GM19324 (cell line): ENCODE measurements at regions not wholly inside any gene's neighbourhood (a gene's known extent, or its start where the extent isn't known, plus 50 kb on each side); places are given as distances from the start of the nearest gene placed in this dataset.

ENCODE experiments used
- ATAC-seq: cut with Tn5 transposase; IDR thresholded peaks from one replicate; pipeline ENCODE4 v1.9.1; 2021; ENCODE audit warnings: mild to moderate bottlenecking, moderate library complexity; ENCODE audit not compliant: unreplicated experiment, low FRiP score

- ATAC-seq, result no peak
Observed at GRCh38 chr1:213669512-213669911, 318.3 kb upstream of the PROX1 start.

DNA sequence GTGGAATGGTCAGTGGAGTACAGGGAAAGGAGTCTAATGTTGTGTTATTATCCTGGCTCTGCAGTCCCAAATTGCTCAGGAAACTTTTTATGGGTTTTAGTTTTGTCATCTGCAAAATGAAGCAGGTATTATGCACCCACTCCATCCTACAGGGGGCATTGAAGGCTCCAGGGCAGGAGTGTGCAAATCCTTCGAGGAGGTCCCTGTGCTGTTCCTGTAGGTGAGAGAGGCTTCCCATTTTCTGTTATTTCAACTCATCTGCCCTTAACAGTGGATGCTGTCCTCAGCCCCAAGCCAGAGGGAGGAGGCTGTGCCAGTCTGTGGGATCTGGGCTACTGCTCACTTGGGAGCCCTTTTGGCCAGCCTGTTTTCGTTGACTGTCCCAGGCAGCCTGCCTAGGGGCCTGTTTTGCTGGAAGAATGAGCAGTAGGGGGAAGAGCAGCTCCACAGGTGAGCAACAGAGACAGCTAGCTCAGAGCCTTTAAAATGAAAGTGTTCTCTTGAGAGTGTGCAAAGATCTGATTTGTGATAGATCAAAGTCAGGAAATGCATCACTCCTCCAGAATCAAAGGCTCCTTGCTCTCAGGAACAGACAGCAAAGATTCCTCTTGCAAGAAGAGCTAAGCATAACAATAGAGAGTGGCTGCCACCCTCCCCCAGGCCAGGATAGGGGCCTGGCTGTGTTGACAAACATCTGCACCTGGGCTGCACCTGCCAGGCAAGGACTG is 317.6 kb upstream of the PROX1 start:
- no peak for ATAC-seq

DNA sequence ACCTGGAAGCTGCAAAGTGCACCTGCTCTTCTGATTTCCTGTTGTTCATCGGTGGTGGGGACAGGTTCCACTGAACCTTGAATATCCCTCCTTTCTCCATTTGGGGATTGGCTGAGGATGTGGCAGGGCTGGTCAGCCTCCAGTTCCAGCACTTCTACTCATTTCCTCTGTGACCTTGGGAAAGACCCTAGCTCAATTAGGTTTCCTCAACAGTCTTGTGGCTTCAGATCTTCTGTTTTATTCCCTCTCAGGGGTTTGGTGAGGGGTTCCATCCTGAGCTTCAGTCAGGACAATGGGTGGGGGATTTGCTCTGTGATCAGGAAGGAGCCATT is 317.1 kb upstream of the PROX1 start:
- ATAC-seq, result no peak

DNA sequence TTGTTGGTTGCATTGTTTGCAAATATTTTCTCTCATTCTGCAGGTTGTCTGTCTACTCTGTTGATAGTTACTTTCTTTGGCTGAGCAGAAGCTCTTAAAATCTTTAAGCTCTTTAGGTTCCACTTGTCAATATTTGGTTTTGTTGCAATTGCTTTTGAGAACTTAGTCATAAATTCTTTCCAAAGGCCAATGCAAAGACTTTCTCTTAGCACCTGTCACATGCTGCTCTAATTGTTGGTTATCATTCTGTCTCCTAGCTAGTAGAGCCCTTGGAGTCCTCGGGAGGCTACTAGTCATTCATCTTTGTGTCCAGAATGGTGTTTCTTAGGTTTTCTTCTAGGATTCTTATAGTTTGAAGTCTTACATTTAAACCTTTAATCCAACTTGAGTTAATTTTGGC is 312.7 kb upstream of the PROX1 start:
- ATAC-seq, result no peak

- ATAC-seq, result no peak
Observed at GRCh38 chr1:213676736-213677135, 311.0 kb upstream of the PROX1 start.

DNA sequence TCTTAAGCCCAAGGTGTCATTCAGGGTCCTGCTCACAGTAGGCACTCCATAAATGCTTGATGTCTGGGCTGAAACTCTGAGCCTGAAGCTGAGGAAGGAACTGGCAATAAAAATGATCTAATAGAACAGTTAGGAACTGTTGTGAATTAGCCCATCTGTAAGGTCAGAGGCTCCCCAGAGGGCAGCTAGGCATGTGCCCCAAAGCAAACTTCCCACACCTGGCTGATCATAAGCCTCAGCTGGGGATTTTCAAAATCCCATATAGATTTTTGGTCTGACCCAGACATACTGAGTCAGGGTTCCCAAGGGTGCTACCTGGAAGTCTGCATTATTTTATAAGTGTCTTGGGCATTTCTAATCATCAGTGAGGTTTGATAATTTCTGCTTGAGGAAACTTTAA is 309.4 kb upstream of the PROX1 start:
- no peak for ATAC-seq

DNA sequence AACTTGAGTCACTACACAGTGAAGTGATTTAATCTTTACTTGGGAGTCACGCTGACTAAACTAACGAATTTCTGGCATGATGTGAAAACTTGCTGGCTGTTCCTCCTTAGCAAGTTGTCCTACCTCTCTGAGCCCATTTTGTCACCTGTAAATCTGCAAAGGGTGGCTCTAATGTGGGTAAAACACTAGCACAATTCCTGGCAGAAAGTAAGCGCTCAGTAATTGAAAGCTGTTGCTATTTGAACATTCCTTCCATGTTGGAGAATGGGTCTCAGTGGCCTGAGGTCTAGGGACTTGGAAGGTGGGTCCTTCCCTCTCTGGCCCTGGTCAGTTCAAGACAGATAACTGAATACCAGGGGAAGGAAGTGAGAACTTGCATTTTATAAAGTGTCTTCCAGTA is 309.0 kb upstream of the PROX1 start:
- no peak for ATAC-seq

DNA sequence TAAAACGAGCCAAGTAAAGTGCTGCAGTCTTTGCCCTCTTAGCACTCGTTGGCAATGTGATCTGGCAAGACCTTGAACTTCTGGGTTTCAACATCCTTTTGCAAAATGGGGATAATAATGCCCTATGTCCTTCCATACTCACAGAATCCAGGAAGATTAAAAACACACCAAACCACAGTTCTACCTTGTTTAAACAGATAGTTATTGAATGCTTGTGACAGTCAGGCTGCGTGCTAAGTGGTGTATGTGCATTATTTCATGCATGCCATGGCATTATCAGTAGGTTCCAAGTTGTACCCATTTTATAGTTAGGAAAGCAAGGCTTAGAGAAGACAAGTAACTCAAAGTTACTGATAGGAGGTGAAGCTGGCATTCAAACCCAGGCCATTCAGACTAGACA is 308.6 kb upstream of the PROX1 start:
- no peak for ATAC-seq

DNA sequence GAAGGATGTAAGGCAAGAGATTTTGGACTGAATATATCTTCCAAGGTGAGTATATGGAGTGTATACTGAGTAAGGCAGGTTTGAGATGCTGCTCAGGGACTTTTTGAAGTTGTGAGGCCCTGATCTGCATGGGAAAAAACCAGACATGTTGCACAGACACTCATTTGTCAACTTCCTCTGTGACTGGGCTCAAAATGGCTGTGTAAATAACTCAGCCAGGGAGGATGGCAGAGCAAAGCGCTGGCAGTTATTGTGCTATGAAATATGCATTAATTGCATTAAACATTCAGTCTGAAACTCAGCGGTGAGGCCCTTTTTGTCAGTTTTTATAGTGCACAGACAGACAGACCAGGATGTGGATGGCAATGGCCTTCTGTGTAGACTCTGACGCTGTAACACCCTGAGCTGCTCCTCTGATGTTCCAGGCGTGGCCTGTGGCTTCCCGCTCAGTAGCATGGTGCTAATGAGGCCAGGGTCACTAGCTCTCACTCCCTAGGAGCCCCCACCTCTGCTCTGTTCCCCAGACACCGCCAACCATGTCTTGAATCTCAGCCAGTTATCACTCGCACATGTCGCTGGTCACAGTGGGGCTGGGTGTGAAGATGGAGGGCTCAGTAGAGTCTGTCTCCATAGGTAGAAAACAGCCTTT is 307.0 kb upstream of the PROX1 start:
- no peak for ATAC-seq

DNA sequence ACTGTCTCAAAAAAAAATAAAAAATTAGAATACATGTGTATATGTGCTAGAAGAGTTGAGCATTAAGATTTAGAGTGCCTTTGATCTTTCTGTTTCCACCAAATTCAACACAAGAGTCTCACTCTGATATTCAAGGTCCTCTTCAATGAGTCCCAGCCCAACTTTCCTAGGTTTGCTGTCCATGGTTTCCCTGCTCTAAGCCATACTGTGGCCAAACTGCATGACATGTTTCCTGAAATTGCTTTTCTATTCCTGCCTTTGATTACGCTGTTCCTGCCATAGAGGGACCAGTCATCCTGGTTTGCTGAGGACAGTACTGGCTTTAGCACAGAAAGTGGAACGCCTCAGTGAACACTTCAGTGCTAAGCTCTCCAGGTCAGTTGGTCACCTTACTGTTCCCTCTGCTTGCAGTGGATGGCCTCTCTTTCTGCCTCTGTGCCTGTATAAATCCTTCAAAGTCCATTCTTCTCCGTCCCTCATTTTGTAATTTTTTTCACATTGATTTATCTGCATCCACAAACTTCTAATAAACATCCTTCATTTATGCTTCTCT is 305.9 kb upstream of the PROX1 start:
- no peak for ATAC-seq

GRCh38 chr1:213683529-213683928 is 304.2 kb upstream of the PROX1 start:
- no peak for ATAC-seq

GRCh38 chr1:213684454-213684853 is 303.3 kb upstream of the PROX1 start:
- ATAC-seq, result no peak

DNA sequence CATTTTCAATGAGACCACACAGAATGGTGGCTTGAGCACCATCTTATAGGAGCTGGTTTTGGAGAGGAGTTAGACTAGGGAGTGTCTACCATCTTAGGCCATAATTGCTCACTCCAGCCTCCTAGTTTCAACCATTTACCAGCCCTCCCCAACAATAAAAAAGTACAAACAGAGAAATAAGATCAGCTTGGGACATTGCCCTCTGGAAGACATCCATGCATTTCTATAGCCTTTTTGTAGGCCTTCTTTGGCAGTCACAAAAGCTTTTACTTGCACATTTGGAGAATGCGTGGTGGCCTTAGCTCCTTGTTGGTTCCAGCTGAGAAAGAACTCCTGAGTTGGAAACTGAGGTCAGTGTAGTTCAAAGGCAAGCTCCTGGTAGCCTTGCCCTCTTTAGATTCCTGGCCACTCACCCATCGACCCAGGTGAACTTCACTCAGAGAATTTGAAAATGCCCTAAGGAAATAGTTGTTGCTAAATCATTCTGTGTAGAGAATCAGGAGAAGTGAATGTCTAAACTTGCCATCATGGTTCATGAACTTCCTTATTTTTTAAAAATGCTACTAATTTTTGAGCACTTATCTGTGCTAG is 301.7 kb upstream of the PROX1 start:
- ATAC-seq, result no peak

GRCh38 chr1:213686983-213687382 is 300.8 kb upstream of the PROX1 start:
- ATAC-seq, result no peak

- no peak for ATAC-seq
Observed at GRCh38 chr1:213687832-213688231, 299.9 kb upstream of the PROX1 start.

GRCh38 chr1:213688655-213689054 is 299.1 kb upstream of the PROX1 start:
- ATAC-seq, result no peak

GRCh38 chr1:213689260-213689659 is 298.5 kb upstream of the PROX1 start:
- no peak for ATAC-seq

- ATAC-seq, result no peak
Observed at GRCh38 chr1:213690341-213690917, 297.3 kb upstream of the PROX1 start.

DNA sequence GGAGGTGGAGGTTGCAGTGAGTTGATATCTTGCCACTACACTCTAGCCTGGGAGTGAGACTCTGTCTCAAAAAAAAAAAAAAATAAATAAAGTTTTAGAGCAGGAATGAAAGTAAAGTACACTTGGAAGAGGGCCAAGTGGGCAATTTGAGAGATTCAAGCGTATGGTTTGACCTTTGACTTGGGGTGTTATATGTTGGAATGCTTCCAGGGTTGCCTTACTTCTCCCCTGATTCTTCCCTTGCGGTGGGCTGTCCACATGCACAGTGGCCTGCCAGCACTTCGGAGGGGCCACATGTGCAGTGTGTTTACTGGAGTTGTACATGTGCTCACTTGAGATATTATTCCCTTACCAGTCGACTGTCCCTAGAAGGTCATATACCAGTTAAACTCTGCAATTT is 295.5 kb upstream of the PROX1 start:
- no peak for ATAC-seq

DNA sequence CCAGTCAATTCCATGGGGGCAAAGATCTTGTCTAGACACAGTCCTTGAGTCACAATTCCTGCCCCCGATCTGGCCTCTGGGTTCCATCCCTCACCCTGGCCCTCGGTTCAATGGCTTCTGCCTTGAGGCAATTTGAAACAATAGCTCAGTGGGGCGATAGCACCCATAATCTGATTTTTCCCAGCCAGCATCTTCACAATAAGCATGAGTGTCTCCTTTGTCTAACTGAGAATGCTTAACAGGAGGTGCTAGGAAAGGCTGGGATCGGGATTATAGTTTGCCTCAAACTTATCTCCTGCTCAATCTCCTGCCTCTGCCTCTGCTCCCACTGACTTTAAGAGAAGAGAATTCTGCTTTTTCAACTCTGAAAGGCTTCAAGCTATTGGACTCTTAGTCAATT is 293.9 kb upstream of the PROX1 start:
- ATAC-seq, result no peak

DNA sequence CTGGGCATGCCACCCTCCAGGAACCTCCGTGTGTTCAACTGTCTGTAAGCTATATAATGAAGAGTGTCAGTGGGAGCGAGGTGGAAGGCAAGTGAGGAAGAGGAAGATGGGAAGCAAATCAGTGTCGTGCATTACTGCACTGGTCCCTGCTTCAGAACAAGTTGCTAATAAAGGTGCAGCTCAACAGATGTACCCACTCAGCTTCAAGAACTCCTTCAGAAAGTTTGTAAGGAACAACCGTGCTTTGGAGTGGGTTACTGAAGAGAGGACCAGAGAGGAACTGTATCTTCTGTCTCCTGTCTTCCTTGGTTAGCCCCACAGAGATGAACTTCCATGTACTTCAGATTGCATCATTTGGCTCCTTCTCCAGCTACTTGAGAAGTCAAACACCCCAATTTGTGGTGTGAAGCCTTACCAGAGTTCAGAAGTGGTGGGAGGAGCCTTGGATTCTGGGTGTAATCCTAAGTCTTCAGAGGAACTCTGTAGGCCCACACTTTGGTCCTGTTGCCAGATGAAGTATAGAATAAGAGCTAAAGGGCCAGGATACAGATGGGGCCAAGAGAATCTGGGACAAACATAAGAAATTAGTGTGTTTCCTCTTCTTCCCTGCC is 290.5 kb upstream of the PROX1 start:
- ATAC-seq, result no peak
